ENCODE measurements at regions not wholly inside any gene's neighbourhood (a gene's known extent, or its start where the extent isn't known, plus 50 kb on each side); places are given as distances from the start of the nearest gene placed in this dataset.

DNA sequence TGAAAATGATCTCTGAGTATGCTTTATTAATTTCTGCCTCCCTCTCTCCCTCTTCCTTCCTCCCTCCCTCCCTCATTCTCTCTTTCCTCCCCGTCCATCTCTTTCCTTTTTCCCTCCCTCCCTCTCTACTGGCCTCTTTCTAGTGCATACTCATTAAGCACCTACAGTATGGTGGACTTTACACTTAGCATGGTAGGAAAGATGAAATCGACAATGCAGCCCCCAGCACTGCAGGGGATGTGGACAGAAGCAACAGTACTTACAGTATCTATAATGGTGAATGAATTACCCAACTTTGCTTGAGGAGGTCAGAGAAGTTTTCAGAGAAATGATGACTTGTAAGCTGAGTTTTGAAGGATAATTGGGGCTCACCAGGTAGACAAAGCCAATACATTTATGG is 143.8 kb upstream of the RPS6KA3 start:
- WGBS, 2 donors = 85 to 86% methylated on average over 2 of the region's 2 CpGs
- intact Hi-C loops (cut with DNase I) = no loop called here
- no peaks in the 10 kb centered on the region for H3K9me3 ChIP-seq
- H3K4me1 ChIP-seq = no peaks in the 10 kb centered on the region
- no peaks in the 10 kb centered on the region for H3K36me3 ChIP-seq
- no peak for TF ChIP-seq POLR2AphosphoS5 (IDR thresholded peaks at IDR 0.05)
- TF ChIP-seq CTCF (IDR thresholded peaks at IDR 0.05) = no peak
- no peak for TF ChIP-seq POLR2A (IDR thresholded peaks at IDR 0.05)
- no peak for TF ChIP-seq EP300 (IDR thresholded peaks at IDR 0.05)
- H3K27me3 ChIP-seq = no peaks in the 10 kb centered on the region
- no peak for DNase-seq
- no peak overlapping the region for H3K4me3 ChIP-seq
- H3K27ac ChIP-seq = no peak overlapping the region

GRCh38 chrX:20409991-20410390 is 143.3 kb upstream of the RPS6KA3 start:
- intact Hi-C loops (cut with DNase I) = no loop called here
- no peaks in the 10 kb centered on the region for H3K4me1 ChIP-seq
- no peak overlapping the region for H3K4me3 ChIP-seq
- H3K36me3 ChIP-seq = no peaks in the 10 kb centered on the region
- no peak overlapping the region for H3K27ac ChIP-seq
- no peaks in the 10 kb centered on the region for H3K27me3 ChIP-seq
- WGBS, 2 donors = 66 to 80% methylated on average over 6 of the region's 6 CpGs
- H3K9me3 ChIP-seq = no peaks in the 10 kb centered on the region
- DNase-seq = no peak
- TF ChIP-seq POLR2A (IDR thresholded peaks at IDR 0.05) = no peak
- TF ChIP-seq CTCF (IDR thresholded peaks at IDR 0.05) = no peak
- no peak for TF ChIP-seq EP300 (IDR thresholded peaks at IDR 0.05)
- TF ChIP-seq POLR2AphosphoS5 (IDR thresholded peaks at IDR 0.05) = no peak

DNA sequence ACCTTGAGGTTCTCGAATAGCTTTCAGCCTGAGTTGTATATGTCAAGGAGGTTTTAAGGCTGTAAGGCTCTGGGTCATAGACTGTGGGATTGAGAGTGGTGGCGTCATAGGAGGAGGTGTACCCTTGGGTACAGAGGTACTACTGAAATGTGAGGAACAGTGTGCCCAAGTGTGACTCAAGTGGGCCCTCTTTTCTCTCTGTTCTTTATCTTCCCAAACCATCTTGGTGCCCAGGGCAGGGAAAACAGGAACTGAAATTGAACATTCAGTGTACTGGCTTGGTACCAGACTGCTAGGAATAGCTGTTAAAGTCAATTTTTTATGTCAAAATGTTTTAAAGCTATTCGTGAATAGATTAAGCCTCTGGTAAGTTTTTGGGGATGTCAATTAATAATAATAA is 136.2 kb upstream of the RPS6KA3 start:
- TF ChIP-seq POLR2AphosphoS5 (IDR thresholded peaks at IDR 0.05) (no peak), POLR2A (IDR thresholded peaks at IDR 0.05) (no peak), CTCF (IDR thresholded peaks at IDR 0.05) (no peak), EP300 (IDR thresholded peaks at IDR 0.05) (no peak)
- no peaks in the 10 kb centered on the region for H3K9me3 ChIP-seq
- H3K36me3 ChIP-seq = no peaks in the 10 kb centered on the region
- H3K27me3 ChIP-seq = no peaks in the 10 kb centered on the region
- no peak overlapping the region for H3K27ac ChIP-seq
- intact Hi-C loops (cut with DNase I) = no loop called here
- no peak overlapping the region for H3K4me3 ChIP-seq
- WGBS, 2 donors = 57 to 61% methylated on average over 3 of the region's 3 CpGs
- no peaks in the 10 kb centered on the region for H3K4me1 ChIP-seq
- no peak for DNase-seq

DNA sequence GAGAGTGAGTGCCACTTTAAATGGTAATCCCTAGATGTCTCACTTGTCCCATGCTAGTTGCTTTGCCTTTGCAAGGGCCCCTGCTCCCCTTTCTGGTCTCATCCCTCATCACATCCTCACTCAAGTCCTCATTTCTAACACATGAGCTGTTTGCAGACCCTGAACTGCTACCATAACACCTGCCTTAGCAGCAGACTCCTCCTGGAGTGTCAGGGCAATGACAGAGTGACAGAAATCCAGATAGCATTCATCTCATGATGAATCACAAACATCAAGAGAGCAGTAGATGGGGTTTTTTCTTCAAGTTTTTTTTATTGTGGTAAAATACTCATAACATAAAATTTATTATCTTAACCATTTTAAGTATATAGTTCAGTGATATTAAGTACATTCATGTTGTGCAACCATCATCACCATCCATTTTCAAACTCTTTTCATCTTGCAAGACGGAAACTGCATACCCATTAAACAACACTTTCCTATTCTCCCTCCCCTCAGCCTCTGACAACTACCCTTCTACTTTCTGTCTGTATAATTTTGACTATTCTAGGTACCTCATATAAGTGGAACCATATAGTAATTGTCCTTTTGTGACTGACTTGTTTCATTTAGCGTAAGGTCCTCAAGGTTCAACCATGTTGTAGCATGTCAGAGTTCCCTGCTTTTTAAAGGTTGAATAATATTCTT is 133.2 kb upstream of the RPS6KA3 start:
- no peak overlapping the region for H3K27ac ChIP-seq
- TF ChIP-seq POLR2A (IDR thresholded peaks at IDR 0.05) (no peak), EP300 (IDR thresholded peaks at IDR 0.05) (no peak), POLR2AphosphoS5 (IDR thresholded peaks at IDR 0.05) (no peak), CTCF (IDR thresholded peaks at IDR 0.05) (no peak)
- intact Hi-C loops (cut with DNase I) = no loop called here
- WGBS, 2 donors = 97% methylated on average over 2 of the region's 2 CpGs
- no peaks in the 10 kb centered on the region for H3K9me3 ChIP-seq
- DNase-seq = no peak
- no peaks in the 10 kb centered on the region for H3K36me3 ChIP-seq
- no peak overlapping the region for H3K4me3 ChIP-seq
- H3K4me1 ChIP-seq = peaks cover 0 to 4% (median 0%) of the 10 kb centered on the region in 4 donors
- H3K27me3 ChIP-seq = no peaks in the 10 kb centered on the region

- no peaks in the 10 kb centered on the region for H3K27me3 ChIP-seq
- no peaks in the 10 kb centered on the region for H3K9me3 ChIP-seq
- no peak for TF ChIP-seq POLR2A (IDR thresholded peaks at IDR 0.05)
- TF ChIP-seq POLR2AphosphoS5 (IDR thresholded peaks at IDR 0.05) = no peak
- no peak for TF ChIP-seq EP300 (IDR thresholded peaks at IDR 0.05)
- TF ChIP-seq CTCF (IDR thresholded peaks at IDR 0.05) = no peak
- no peak overlapping the region for H3K4me3 ChIP-seq
- no peaks in the 10 kb centered on the region for H3K36me3 ChIP-seq
- intact Hi-C loops (cut with DNase I) = no loop called here
- no peak overlapping the region for H3K27ac ChIP-seq
- H3K4me1 ChIP-seq = peaks cover 0 to 4% (median 0%) of the 10 kb centered on the region in 4 donors
- no peak for DNase-seq
- 46 to 82% methylated on average over 2 of the region's 2 CpGs for WGBS, 2 donors
These were observed 130.9 kb upstream of the RPS6KA3 start for GRCh38 chrX:20397587-20397986.

Data from sigmoid colon (tissue), 6 donors.